ENCODE measurements at regions not wholly inside any gene's neighbourhood (a gene's known extent, or its start where the extent isn't known, plus 50 kb on each side); places are given as distances from the start of the nearest gene placed in this dataset.

DNA sequence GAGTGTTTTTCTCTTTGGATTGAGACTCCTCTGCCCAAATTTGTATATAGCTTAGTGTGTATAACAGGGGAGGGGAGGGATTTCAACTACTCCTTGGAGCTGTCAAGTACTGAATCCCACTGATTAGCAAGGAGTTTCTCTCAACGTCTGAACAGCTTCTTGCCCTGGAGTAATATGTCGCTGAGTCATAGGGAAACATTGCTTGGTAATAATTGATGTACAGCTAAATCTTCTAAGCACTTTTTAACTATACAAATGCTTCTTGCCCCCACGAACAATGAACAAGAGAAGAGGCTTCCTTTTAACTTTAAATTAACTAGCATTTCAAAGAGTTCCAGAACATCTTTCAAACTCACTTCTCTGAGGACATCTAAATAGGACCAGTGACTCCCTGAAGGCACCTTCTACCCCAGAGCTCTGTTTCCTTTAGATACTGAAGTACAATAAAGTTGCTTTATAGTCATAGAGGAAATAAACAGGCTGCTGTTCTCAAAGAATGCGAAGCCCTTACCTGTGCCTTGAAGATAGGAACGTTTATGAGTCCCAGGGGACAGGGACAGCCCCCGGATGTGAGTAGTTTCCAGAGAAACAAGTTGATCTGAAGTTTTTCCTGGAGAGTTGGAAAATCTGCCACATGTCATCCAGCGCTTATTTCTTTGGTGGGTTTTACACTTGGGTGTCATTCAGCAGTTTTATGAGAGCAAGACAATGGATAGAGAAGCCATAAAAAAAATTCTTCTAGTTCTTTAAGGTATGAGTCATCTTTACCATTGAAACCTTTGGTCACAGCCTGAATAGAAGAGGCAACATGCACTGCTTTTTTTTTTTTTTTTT, 462.5 kb upstream of the BTBD3 start:
- Histone ChIP-seq H3K36me3 (replicated peaks in 1 of 2; ENCODE audit: control insufficient read depth in 1 of 2, insufficient read depth in 2 of 2, low read length in 2 of 2) (no peaks in the 10 kb centered on the region), H4K20me1 (ENCODE audit: insufficient read depth, low read length) (no peaks in the 10 kb centered on the region), H3K27me3 (ENCODE audit: control insufficient read depth in 1 of 2, insufficient read depth in 2 of 2, low read length in 2 of 2) (no peaks in the 10 kb centered on the region), H3K4me3 (replicated peaks in 1 of 3; ENCODE audit: insufficient read depth in 1 of 3, low read depth in 2 of 3, low read length in 3 of 3) (no peak overlapping the region), H3K9ac (ENCODE audit: insufficient read depth, low read depth, low read length) (no peak overlapping the region), H3K4me2 (ENCODE audit: low read depth, low read length) (no peak overlapping the region), H3K27ac (ENCODE audit: extremely low read length, insufficient read depth, low read length) (no peak overlapping the region), H3K79me2 (ENCODE audit: insufficient read depth, low read length) (no peaks in the 10 kb centered on the region), H3K4me1 (ENCODE audit: insufficient read depth, low read length) (no peaks in the 10 kb centered on the region), H3K9me3 (ENCODE audit: low read length) (no peaks in the 10 kb centered on the region), H2AFZ (ENCODE audit: low read length) (no peak overlapping the region)
- DNase-seq (ENCODE audit: low spot score) (no peak), FAIRE-seq (no peak), ATAC-seq (no peak)
- ChIA-PET CTCF (ENCODE audit: low intra/inter-chr PET ratio, low total read pairs) (no interaction called here), POLR2A (no interaction called here)
- TF ChIP-seq WIZ (CRISPR knock-in tag; IDR thresholded peaks at IDR 0.05), result no peak
- TF ChIP-seq, protein P1, sequence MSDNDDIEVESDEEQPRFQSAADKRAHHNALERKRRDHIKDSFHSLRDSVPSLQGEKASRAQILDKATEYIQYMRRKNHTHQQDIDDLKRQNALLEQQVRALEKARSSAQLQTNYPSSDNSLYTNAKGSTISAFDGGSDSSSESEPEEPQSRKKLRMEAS (IDR thresholded peaks at IDR 0.05), result no peak
- TF ChIP-seq ATF1 (CRISPR knock-in tag; IDR thresholded peaks at IDR 0.05), result no peak
- no peak for TF ChIP-seq KDM4B (CRISPR knock-in tag; IDR thresholded peaks at IDR 0.05)
- TF ChIP-seq, protein P2, sequence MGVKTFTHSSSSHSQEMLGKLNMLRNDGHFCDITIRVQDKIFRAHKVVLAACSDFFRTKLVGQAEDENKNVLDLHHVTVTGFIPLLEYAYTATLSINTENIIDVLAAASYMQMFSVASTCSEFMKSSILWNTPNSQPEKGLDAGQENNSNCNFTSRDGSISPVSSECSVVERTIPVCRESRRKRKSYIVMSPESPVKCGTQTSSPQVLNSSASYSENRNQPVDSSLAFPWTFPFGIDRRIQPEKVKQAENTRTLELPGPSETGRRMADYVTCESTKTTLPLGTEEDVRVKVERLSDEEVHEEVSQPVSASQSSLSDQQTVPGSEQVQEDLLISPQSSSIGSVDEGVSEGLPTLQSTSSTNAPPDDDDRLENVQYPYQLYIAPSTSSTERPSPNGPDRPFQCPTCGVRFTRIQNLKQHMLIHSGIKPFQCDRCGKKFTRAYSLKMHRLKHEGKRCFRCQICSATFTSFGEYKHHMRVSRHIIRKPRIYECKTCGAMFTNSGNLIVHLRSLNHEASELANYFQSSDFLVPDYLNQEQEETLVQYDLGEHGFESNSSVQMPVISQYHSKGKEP (CRISPR knock-in tag; IDR thresholded peaks at IDR 0.05), result no peak
- no peak for TF ChIP-seq ZFP90 (CRISPR knock-in tag; IDR thresholded peaks at IDR 0.05; ENCODE audit: borderline replicate concordance)
- TF ChIP-seq HNRNPLL (IDR thresholded peaks at IDR 0.05; ENCODE audit: low read depth, low read length, poor library complexity, severe bottlenecking), result no peak
- TF ChIP-seq ZNF883 (CRISPR knock-in tag; IDR thresholded peaks at IDR 0.05; ENCODE audit: not compliant biosample characterization), result no peak
- 2% methylated on average over 7 of the region's 7 CpGs for WGBS (ENCODE audit: low lambda C conversion rate)
- no TSS peak for BruUV-seq (replicated peaks)
- intact Hi-C loops (cut with micrococcal nuclease; ENCODE audit: unreplicated experiment) (no loop called here), in situ Hi-C loops (cut with HindIII; ENCODE audit: extremely low pct_ligation_motif_present, low pct_unique_long_range_greater_than_20kb) (no loop called here)
